ENCODE measurements at regions not wholly inside any gene's neighbourhood (a gene's known extent, or its start where the extent isn't known, plus 50 kb on each side); places are given as distances from the start of the nearest gene placed in this dataset.

GRCh38 chr12:34188974-34189373 is 166.7 kb downstream of the ALG10 start:
- no peak for DNase-seq (ENCODE audit: low read depth in 2 of 3, low spot score in 1 of 3)

- no peak for DNase-seq (ENCODE audit: low read depth in 2 of 3, low spot score in 1 of 3)
These were observed 167.8 kb downstream of the ALG10 start for GRCh38 chr12:34190054-34190453.

GRCh38 chr12:34198924-34199323 is 176.6 kb downstream of the ALG10 start:
- DNase-seq (ENCODE audit: low read depth in 2 of 3, low spot score in 1 of 3): no peak

DNA sequence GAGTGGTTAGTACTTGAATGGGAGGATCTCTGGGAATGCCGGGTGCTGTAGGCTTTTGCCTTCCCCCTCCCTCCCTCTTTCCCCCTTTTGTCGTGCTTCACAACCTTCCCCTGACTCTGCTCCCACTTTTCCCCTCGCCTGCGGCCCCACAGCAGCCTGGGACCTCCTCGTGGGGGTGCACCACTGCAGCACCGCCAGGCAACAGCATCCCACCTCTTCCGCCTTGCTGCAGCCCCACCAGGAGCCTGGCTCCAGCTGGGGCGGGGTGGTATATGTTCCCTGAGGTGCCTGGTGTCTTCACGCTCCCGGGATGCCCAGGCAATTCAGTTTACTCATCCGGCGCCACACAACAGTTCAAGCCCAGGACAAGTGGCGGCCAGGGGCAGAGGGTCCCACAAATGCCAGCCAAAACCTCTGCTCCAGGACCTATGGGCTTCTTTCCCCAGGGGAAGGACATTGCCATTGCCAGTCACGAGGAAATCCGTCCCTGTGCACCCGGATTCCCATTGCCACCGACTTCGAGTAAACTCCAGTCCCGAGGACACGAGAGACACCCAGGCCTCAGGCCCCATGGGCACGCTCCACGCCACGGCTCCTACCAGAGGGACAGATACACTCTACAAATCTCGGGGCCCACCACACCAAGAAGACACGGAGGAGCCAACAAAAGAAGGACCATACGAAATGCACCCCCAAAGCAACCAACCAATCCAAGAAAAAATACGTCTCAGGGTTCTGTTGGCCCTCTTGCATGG is 181.7 kb downstream of the ALG10 start:
- DNase-seq (ENCODE audit: low read depth in 2 of 3, low spot score in 1 of 3): no peak

DNA sequence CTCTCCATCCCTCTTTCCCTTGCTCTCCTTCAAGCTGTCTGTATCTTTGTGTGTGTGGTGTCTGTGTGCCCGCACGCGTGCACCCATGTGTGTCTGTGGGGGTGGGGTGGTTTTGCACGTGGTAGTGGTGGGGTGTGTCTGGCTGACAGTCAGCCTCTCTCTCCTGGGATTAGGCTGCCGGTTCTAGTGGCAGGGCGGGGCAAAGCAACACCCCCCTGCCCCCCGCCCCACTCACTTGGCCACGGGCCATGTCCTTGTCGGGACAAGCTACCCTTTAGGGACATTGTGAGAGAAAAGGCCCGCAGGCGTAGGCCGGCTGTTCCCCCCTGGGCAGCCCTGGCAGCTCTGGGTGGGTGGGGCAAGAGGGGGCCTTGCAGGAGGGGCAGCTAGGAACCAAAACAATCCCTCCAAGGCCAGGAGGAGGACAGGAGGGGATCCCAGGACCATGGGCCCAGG is 182.6 kb downstream of the ALG10 start:
- no peak for DNase-seq (ENCODE audit: low read depth in 2 of 3, low spot score in 1 of 3)

- no peak for DNase-seq (ENCODE audit: low read depth in 2 of 3, low spot score in 1 of 3)
These were observed 183.1 kb downstream of the ALG10 start for GRCh38 chr12:34205401-34205800.

- DNase-seq (ENCODE audit: low read depth in 2 of 3, low spot score in 1 of 3): no peak
These were observed 183.9 kb downstream of the ALG10 start for GRCh38 chr12:34206061-34206785.

GRCh38 chr12:34207858-34208257 is 185.6 kb downstream of the ALG10 start:
- no peak for DNase-seq (ENCODE audit: low read depth in 2 of 3, low spot score in 1 of 3)

- DNase-seq (ENCODE audit: low read depth in 2 of 3, low spot score in 1 of 3): no peak
These were observed 186.3 kb downstream of the ALG10 start for GRCh38 chr12:34208331-34209258.

- no peak for DNase-seq (ENCODE audit: low read depth in 2 of 3, low spot score in 1 of 3)
These were observed 187.1 kb downstream of the ALG10 start for GRCh38 chr12:34209259-34209835.

DNA sequence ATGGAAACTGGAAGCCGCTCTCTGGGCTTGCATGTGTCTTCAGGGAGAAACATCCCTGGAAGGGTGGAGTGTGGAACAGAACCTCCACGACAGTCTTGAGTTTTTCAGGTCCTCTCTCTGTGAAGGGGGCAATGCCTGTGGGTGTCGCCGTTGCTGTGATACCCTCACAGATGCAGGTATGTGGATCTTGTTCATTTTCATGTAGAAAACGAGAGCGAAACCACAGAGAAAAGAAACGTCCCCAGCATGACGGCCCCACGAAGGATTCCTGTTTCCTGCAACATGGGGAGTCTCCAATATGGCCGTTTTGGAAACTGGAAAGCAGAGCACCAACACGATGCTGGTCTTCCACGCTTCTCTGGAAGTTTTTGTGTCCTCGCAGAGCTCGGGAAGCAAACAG is 187.9 kb downstream of the ALG10 start:
- DNase-seq (ENCODE audit: low read depth in 2 of 3, low spot score in 1 of 3): no peak

- no peak for DNase-seq (ENCODE audit: low read depth in 2 of 3, low spot score in 1 of 3)
These were observed 188.6 kb downstream of the ALG10 start for GRCh38 chr12:34210689-34211530.

DNA sequence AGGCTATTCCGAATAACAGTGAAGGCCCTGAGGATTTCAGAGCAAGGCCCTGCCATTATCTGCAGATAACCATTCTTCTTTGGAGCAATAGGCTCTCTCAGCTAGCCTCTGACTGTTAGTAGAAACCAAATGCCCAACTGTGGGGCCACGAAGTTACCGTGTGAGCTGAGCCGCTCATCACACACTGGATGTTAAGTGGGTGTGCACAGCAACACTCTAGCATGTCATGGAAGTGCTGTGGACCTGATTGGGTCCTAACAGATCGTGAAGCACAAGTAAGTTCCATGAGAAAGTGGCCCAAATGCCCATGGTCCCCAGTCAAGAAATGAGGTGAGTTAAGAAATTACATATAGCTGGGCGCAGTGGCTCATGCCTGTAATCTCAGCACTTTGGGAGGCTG is 190.4 kb downstream of the ALG10 start:
- DNase-seq (ENCODE audit: low read depth in 2 of 3, low spot score in 1 of 3): no peak

DNA sequence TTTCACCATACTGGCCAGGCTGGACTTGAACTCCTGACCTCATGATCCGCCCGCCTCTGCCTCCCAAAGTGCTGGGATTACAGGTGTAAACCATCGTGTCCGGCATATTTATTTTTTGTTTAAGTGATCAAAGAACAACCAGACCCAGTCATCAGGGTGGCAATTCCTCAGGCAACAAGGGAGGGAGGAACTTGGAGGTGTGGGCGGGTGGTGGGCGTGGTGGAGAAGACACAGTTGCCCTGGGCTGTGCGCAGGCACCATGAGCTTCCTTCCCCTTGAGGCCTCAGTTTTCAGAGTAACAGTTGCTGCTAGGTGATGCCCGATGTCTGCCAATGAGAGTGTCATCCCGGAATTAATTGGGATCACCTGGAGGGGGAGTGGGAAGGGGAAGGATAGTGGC is 191.7 kb downstream of the ALG10 start:
- no peak for DNase-seq (ENCODE audit: low read depth in 2 of 3, low spot score in 1 of 3)

DNA sequence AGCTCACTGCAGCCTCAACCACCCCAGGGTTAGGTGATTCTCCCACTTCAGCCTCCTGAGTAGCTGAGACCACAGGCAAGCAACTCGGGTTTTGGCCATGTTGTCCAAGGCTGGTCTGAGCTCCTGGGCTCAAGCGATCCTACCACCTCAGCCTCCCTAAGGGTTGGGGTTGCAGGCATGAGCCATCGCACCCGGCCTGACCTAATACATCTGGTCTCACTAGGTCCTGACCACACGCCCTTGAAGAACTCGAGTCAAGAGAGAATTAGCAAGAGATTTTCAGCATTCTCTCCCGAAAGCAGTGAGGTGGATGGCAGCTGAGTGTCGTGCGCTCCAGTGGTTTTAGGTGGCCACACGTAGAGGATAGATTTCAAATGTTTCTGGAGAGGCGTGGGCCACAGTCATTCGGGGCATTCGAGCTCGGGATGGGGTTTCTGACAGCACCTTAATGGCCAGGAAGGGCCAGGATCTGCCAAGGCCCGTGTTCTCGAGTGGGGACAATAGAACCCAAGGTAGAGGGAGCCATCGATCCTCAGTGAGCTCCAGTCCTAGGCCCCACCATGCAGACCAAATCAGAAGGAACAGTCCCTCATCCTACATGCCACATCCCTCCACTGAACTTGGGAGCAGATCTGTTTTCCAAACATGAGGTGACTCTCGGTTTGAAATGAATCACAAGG is 193.1 kb downstream of the ALG10 start:
- no peak for DNase-seq (ENCODE audit: low read depth in 2 of 3, low spot score in 1 of 3)

GRCh38 chr12:34215893-34216285 is 193.6 kb downstream of the ALG10 start:
- no peak for DNase-seq (ENCODE audit: low read depth in 2 of 3, low spot score in 1 of 3)

- no peak for DNase-seq (ENCODE audit: low read depth in 2 of 3, low spot score in 1 of 3)
These were observed 195.4 kb downstream of the ALG10 start for GRCh38 chr12:34217660-34218059.

DNA sequence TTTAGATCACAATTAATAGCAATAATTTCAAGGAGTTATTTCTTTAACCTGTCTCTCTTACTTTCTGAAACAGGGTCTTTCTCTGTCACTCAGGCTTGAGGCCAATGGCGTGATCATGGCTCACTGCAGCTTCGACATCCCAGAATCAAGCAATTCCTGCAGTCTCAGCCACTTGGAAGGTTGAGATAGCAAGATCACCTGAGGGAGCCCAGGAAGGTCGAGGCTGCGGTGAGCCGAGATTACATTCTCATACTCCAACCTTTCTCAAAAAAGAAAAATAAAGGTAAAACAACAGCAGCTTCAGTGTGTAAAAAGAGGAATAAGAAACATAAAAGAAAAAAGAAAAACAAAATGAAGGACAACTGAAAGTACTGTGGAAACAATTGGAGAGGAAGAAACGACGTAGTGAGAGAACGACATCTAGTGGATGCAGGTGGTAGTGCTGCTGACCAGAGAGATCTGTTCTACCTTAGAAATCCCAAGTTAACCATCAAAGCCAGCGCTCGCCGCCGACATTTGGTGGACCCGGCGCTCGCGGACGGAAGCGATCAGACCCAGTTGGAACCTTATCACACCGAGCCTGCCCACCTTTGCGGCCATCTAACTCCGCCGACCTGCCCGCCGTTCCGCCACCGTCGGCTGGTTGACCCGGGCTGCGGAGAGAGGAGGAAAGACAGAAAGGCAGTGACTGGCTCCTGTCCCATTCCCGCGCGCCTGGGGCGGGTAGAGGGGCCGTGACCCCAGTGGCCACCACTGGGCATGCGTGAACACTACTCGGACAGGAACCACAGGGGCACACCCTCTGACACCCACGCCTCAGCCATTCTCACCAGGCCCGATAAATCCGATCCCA is 196.1 kb downstream of the ALG10 start:
- peak; percentile 51 to 80 (median 58) for DNase-seq (ENCODE audit: low read depth in 2 of 3, low spot score in 1 of 3)

Measured in stimulated activated CD4-positive, alpha-beta T cell treated with anti-CD3 and anti-CD28 coated beads, Interleukin-12 subunit alpha, Interleukin-12 subunit beta, amount 100 ng/mL, for 48 hours (primary cell).